HEK293 (cell line): ENCODE measurements at regions not wholly inside any gene's neighbourhood (a gene's known extent, or its start where the extent isn't known, plus 50 kb on each side); places are given as distances from the start of the nearest gene placed in this dataset.

ENCODE experiments used
- CTCF ChIA-PET: fragments of 350-600 bp; formaldehyde crosslinking; extraction: SDS; loops from one replicate; lab custom pipeline; 2021; ENCODE audit warnings: antibody characterized with exemption; lab: Yijun Ruan, JAX
- POLR2A ChIA-PET: fragments of 300-600 bp; formaldehyde crosslinking; extraction: SDS; loops from one replicate; lab custom pipeline; 2020; ENCODE audit warnings: antibody characterized with exemption, inconsistent platforms; lab: Yijun Ruan, JAX
- H3K27ac ChIP-seq: fragments of 200-500 bp; sonication (Bioruptor generic); 2 replicates; pipeline ENCODE4 v1.5.1; 2014; ENCODE audit warnings: low read depth, low read length, control low read depth, inconsistent platforms; ENCODE audit errors: extremely low read depth
- H3K36me3 ChIP-seq, 2 experiments: fragments of 200-500 bp in 1 of 2; sonication (Bioruptor generic) in 1 of 2; 1 replicate in 1 of 2; 2 replicates in 1 of 2; pipeline ENCODE4 v1.5.1; 2014 to 2017; ENCODE audit warnings: inconsistent platforms in 2 of 2, low read length in 2 of 2; ENCODE audit not compliant: control insufficient read depth in 2 of 2, insufficient read depth in 1 of 2
- H3K4me1 ChIP-seq: fragments of 200-500 bp; sonication (Bioruptor generic); 2 replicates; pipeline ENCODE4 v1.5.1; 2014; ENCODE audit warnings: mild to moderate bottlenecking, low read length, inconsistent platforms; ENCODE audit not compliant: control insufficient read depth, insufficient read depth
- H3K4me3 ChIP-seq: 2 replicates; pipeline ENCODE4 v1.5.1; 2011; ENCODE audit warnings: low read depth, mild to moderate bottlenecking, control low read depth, low read length, moderate library complexity
- H3K9me3 ChIP-seq: fragments of 200-500 bp; sonication (Bioruptor generic); 2 replicates; pipeline ENCODE4 v1.5.1; 2014; ENCODE audit warnings: low read depth, low read length, inconsistent platforms; ENCODE audit not compliant: control insufficient read depth, insufficient read depth
- GLIS1 ChIP-seq: fragments of 450-650 bp; formaldehyde crosslinking; IDR thresholded peaks from 2 replicates; pipeline ENCODE4 v1.5.1; 2016; ENCODE audit warnings: missing biosample characterization, missing genetic modification characterization
- KLF1 ChIP-seq: fragments of 450-650 bp; formaldehyde crosslinking; IDR thresholded peaks from 2 replicates; pipeline ENCODE4 v1.5.1; 2016; ENCODE audit warnings: missing biosample characterization, missing genetic modification characterization
- PRDM2 ChIP-seq: fragments of 450-650 bp; formaldehyde crosslinking; IDR thresholded peaks from 2 replicates; pipeline ENCODE4 v1.5.1; 2016; ENCODE audit warnings: missing biosample characterization, missing genetic modification characterization, borderline replicate concordance
- PRDM6 ChIP-seq: fragments of 450-650 bp; formaldehyde crosslinking; IDR thresholded peaks from 2 replicates; pipeline ENCODE4 v1.5.1; 2017; ENCODE audit warnings: missing biosample characterization, missing genetic modification characterization
- SP3 ChIP-seq: fragments of 450-650 bp; formaldehyde crosslinking; IDR thresholded peaks from 2 replicates; pipeline ENCODE4 v1.5.1; 2016; ENCODE audit warnings: missing biosample characterization, missing genetic modification characterization
- ZFP37 ChIP-seq: fragments of 450-650 bp; formaldehyde crosslinking; IDR thresholded peaks from 2 replicates; pipeline ENCODE4 v1.5.1; 2016; ENCODE audit warnings: missing biosample characterization, missing genetic modification characterization
- ZNF10 ChIP-seq: fragments of 450-650 bp; formaldehyde crosslinking; IDR thresholded peaks from 2 replicates; pipeline ENCODE4 v1.5.1; 2017; ENCODE audit warnings: missing biosample characterization, missing genetic modification characterization
- ZNF155 ChIP-seq: fragments of 450-650 bp; formaldehyde crosslinking; IDR thresholded peaks from 2 replicates; pipeline ENCODE4 v1.5.1; 2016; ENCODE audit warnings: missing biosample characterization, missing genetic modification characterization
- ZNF223 ChIP-seq: fragments of 450-650 bp; formaldehyde crosslinking; IDR thresholded peaks from 2 replicates; pipeline ENCODE4 v1.5.1; 2016; ENCODE audit warnings: missing biosample characterization, missing genetic modification characterization
- ZNF302 ChIP-seq: fragments of 450-650 bp; formaldehyde crosslinking; IDR thresholded peaks from 2 replicates; pipeline ENCODE4 v1.5.1; 2016; ENCODE audit warnings: missing biosample characterization, missing genetic modification characterization, low read depth
- ZNF362 ChIP-seq: fragments of 450-650 bp; formaldehyde crosslinking; IDR thresholded peaks from 2 replicates; pipeline ENCODE4 v1.5.1; 2016; ENCODE audit warnings: missing biosample characterization, missing genetic modification characterization
- ZNF518A ChIP-seq: fragments of 450-650 bp; formaldehyde crosslinking; conservative IDR thresholded peaks from 2 replicates; pipeline ENCODE4 v1.5.1; 2016; ENCODE audit warnings: low read depth, missing biosample characterization, missing genetic modification characterization
- ZNF548 ChIP-seq: fragments of 450-650 bp; formaldehyde crosslinking; IDR thresholded peaks from 2 replicates; pipeline ENCODE4 v1.5.1; 2016; ENCODE audit warnings: missing biosample characterization, missing genetic modification characterization
- ZNF600 ChIP-seq: fragments of 450-650 bp; formaldehyde crosslinking; IDR thresholded peaks from 2 replicates; pipeline ENCODE4 v1.5.1; 2016; ENCODE audit warnings: missing biosample characterization, missing genetic modification characterization
- ZNF677 ChIP-seq: fragments of 450-650 bp; IDR thresholded peaks from 2 replicates; pipeline ENCODE4 v1.5.0; 2018; ENCODE audit warnings: missing biosample characterization, mild to moderate bottlenecking, missing genetic modification characterization, moderate library complexity
- ZNF777 ChIP-seq: fragments of 450-650 bp; formaldehyde crosslinking; IDR thresholded peaks from 2 replicates; pipeline ENCODE4 v1.5.1; 2017; ENCODE audit warnings: missing biosample characterization, missing genetic modification characterization, borderline replicate concordance
- ZSCAN30 ChIP-seq: fragments of 450-650 bp; IDR thresholded peaks from 2 replicates; pipeline ENCODE4 v1.5.1; 2018; ENCODE audit warnings: missing biosample characterization, mild to moderate bottlenecking, missing genetic modification characterization, moderate library complexity

GRCh38 chr2:117700471-117700870 is 114.0 kb upstream of the DDX18 start:
- no peaks in the 10 kb centered on the region for H3K9me3 ChIP-seq
- no peak overlapping the region for H3K27ac ChIP-seq
- ChIA-PET POLR2A (no interaction called here), CTCF (no interaction called here)
- H3K36me3 ChIP-seq = no peaks in the 10 kb centered on the region
- no peaks in the 10 kb centered on the region for H3K4me1 ChIP-seq
- TF ChIP-seq ZSCAN30 (tag by site-specific recombination) = no peak
- no peak for TF ChIP-seq ZNF600
- TF ChIP-seq PRDM2 (tag by site-specific recombination) = no peak
- no peak for TF ChIP-seq ZFP37 (tag by site-specific recombination)
- TF ChIP-seq SP3 = no peak
- no peak for TF ChIP-seq ZNF302 (tag by site-specific recombination)
- TF ChIP-seq ZNF10 (tag by site-specific recombination) = no peak
- no peak for TF ChIP-seq GLIS1 (tag by site-specific recombination)
- TF ChIP-seq ZNF677 (tag by site-specific recombination) = no peak
- TF ChIP-seq ZNF777 (tag by site-specific recombination) = no peak
- no peak for TF ChIP-seq ZNF155 (tag by site-specific recombination)
- TF ChIP-seq ZNF548 (tag by site-specific recombination) = no peak
- TF ChIP-seq ZNF362 (tag by site-specific recombination) = no peak
- no peak for TF ChIP-seq KLF1 (tag by site-specific recombination)
- no peak for TF ChIP-seq PRDM6 (tag by site-specific recombination)
- TF ChIP-seq ZNF518A (tag by site-specific recombination) = no peak
- TF ChIP-seq ZNF223 (tag by site-specific recombination) = no peak
- H3K4me3 ChIP-seq = no peak overlapping the region
